Loucy (cell line): ENCODE measurements at regions not wholly inside any gene's neighbourhood (a gene's known extent, or its start where the extent isn't known, plus 50 kb on each side); places are given as distances from the start of the nearest gene placed in this dataset.

Experiments used
- EZH2phosphoT487 ChIP-seq: fragments of 200-600 bp; IDR thresholded peaks from 2 replicates; pipeline ENCODE4 v1.6.1; 2018; ENCODE audit warnings: antibody characterized with exemption, mild to moderate bottlenecking, moderate library complexity, borderline replicate concordance
- TF ChIP-seq, protein P1 (sequence below): fragments of 200-600 bp; sonication (generic); conservative IDR thresholded peaks from 2 replicates; pipeline ENCODE4 v1.5.1; 2014; ENCODE audit warnings: mild to moderate bottlenecking, antibody characterized with exemption, low read length

DNA sequence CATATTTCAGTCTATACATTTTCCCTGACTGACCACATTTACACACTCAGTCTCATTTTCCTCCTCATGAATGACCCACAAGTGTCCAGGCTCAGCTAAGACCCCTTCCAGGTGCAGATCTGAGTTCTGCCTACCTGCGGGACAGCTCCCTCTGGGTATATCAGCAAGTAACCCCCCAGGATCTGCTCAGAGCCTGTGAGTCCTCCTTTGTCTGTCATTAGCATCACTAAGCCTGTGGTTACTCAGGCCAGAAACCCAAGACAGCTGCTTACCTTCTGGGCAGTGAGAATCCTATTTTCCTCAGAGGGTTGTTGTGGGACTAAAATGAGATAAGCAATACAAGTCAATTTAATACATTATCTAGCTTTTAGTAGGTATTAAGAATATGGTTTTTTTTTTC is 487.6 kb upstream of the BOD1L1 start:
- TF ChIP-seq, protein P1, sequence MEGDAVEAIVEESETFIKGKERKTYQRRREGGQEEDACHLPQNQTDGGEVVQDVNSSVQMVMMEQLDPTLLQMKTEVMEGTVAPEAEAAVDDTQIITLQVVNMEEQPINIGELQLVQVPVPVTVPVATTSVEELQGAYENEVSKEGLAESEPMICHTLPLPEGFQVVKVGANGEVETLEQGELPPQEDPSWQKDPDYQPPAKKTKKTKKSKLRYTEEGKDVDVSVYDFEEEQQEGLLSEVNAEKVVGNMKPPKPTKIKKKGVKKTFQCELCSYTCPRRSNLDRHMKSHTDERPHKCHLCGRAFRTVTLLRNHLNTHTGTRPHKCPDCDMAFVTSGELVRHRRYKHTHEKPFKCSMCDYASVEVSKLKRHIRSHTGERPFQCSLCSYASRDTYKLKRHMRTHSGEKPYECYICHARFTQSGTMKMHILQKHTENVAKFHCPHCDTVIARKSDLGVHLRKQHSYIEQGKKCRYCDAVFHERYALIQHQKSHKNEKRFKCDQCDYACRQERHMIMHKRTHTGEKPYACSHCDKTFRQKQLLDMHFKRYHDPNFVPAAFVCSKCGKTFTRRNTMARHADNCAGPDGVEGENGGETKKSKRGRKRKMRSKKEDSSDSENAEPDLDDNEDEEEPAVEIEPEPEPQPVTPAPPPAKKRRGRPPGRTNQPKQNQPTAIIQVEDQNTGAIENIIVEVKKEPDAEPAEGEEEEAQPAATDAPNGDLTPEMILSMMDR, result no peak
- no peak for TF ChIP-seq EZH2phosphoT487
